ENCODE measurements at regions not wholly inside any gene's neighbourhood (a gene's known extent, or its start where the extent isn't known, plus 50 kb on each side); places are given as distances from the start of the nearest gene placed in this dataset.

DNA sequence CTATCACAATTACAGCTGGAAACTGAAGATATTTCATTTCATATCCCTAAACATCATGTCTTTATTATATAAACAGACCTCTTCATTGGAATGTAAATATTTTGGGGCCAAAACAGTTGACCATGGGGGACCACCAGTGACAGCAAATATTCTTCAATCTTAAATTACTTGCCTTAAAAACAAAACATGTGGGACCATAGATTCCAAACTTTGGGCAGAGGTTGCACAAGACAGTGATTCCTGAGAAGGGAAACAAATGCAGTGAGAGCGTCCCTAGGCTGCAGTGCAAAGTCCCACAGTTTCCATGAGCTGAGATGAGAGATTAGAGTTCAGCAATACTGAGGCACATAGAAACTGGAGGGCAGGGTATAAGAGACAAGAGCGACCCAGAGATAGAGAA is 818.9 kb downstream of the CBLN2 start:
- DNase-seq, result no peak

- DNase-seq, result no peak
These were observed 836.1 kb downstream of the CBLN2 start for GRCh38 chr18:71707985-71708500.

DNA sequence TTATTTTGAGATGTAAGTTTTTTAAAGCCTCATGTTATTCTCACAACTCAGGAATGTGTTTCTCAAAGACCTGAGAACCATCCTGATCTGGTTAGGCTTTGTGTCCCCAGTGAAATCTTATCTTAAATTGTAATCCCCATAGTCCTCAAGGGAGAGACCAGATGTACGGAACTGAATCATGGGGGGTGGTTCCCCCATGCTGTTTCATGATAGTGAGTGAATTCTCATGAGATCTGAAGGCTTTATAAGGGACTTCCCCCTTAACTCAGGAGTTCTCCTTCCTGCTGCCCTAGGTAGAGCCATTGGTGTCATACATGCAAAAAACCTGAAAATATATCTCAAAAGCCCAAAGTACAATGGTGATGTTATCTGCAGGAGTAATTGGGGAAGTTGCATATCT is 836.7 kb downstream of the CBLN2 start:
- no peak for DNase-seq

- no peak for DNase-seq
These were observed 854.6 kb downstream of the CBLN2 start for GRCh38 chr18:71689416-71690160.

DNA sequence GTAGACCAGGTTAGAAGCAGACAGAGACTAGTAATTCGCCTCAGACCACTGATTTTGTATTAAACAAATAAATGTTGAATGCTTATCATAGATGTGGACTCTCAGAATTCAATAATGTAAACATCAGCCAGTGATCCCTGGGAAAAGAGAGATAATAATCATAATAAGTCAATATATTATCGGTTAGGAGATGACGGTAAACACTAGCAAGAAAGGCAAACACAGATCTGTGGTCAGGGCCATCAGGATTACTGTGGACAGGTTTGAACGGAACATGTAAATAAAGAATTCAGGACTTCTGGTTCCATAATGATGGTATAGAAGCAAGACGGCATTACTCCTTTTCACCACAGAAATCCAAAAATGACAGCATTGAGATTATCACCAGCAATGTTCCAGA is 861.6 kb downstream of the CBLN2 start:
- DNase-seq, result no peak

DNA sequence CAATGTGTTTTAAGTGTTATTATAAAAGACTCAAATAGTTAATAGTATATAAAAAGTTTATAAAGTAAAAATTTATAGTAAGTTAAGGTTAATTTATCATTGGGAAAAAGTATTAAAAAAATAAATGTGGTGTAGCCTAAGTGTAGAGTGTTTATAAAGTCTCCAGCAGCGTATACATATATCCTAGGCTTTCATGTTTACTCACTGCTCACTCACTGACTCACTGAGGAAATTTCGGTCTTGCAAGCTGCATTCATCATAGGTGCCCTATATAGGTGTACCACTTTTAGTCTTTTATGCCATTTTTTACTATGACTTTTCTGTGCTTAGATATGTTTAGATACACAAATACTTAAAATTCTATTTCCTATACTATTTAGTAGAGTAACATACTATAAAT is 866.0 kb downstream of the CBLN2 start:
- no peak for DNase-seq

- DNase-seq, result no peak
These were observed 870.2 kb downstream of the CBLN2 start for GRCh38 chr18:71673954-71674353.

DNA sequence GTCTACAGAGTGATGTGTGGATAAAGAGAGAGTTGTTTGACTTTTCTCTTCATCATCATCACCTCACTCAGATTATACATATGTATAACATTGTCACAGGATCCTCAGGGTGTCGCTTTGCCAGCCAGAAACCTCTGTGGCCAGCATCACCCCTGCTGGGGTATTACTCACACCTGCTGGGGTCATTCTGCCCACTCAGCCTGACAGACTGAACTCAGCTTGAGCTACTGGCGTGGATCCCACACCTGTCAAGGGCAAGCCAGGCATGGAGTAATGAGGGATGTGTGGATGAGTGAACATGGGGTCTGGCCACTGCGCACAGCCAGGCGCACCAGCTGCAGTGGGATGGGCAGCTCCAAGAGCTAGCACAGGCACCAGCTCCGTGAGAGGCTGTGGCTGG is 870.6 kb downstream of the CBLN2 start:
- no peak for DNase-seq

GRCh38 chr18:71666481-71666880 is 877.7 kb downstream of the CBLN2 start:
- no peak for DNase-seq

GRCh38 chr18:71665131-71665530 is 879.0 kb downstream of the CBLN2 start:
- no peak for DNase-seq

GRCh38 chr18:71643822-71644221 is 900.3 kb downstream of the CBLN2 start:
- no peak for DNase-seq

DNA sequence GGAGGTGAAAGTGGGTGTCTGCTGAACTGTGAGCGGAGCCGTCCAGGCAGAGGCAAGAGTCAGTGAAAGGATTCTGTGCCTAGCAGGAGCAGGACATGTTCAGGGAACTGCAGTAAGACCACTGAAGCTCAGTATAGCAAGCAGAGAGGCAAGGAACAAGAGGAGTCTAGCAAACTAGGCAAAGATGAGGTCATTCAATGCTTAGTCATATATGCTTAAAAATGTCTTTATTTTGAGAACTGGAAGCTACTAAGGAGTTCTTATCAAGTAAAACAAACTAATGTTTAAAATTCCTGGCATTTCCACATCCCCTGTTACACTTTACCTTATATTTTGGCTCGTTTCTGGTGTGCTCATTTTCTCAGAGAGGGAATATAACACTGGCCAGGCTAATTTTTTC is 913.4 kb downstream of the CBLN2 start:
- DNase-seq, result no peak

GRCh38 chr18:71625556-71626090 is 918.5 kb downstream of the CBLN2 start:
- no peak for DNase-seq

GRCh38 chr18:71598374-71598773 is 945.8 kb downstream of the CBLN2 start:
- no peak for DNase-seq

DNA sequence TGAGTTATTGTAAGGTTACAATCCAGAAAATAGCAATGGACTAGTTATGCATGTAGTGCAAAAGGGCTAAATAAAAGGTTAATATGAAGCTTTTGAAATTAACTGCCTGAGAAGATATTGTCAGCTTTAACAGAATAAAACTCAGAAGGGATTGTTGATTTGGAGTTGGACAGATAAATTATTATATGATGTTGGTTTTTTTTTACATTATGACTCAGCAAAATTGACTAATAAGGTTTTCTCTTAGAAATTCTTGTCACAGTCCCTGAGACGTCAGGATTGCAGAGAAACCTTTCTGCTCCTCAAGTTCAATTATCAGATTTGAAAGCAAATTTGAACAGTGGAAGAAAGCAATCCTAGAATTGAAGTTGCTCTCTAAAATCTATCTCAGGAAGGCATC is 946.9 kb downstream of the CBLN2 start:
- no peak for DNase-seq

DNA sequence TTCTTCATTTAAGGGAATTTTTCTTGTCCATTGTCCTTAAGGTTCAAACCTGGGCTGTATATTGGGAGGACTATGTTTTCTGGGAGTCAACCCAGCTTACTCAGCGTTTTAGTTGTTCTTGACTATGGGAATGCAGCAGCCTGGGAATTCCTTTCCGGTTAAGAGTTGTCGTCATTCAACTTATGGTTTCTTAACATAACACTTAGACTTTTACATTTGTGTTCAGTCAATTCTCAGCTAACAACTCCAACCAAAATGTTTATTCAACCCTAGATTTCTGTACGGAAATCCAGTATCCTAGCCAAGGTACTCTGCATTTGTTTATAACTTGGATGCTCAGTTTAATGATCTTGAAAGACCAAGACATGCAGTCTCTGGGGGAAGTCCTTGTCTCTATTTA is 960.9 kb downstream of the CBLN2 start:
- no peak for DNase-seq

- no peak for DNase-seq
These were observed 989.5 kb downstream of the CBLN2 start for GRCh38 chr18:71554686-71555085.

DNA sequence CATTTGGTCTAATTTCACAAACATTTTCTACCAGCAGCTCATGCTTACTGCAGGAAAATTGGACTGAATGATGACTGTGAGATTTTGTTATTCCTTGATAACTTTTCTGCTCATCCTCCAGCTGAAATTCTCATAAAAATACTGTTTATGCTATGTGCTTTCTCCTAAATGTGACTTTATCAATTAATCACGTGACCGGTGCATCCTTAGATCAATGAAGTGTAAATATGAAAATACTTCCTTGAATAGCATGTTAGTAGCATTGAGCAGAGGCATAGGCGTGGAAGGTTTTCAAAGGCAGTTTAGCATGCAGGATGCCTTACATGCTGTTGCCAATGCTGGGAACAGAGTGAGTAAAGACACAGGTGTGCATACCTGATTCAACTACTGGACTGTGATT is 1002.5 kb downstream of the CBLN2 start:
- no peak for DNase-seq

- DNase-seq, result no peak
These were observed 1014.3 kb downstream of the CBLN2 start for GRCh38 chr18:71529703-71530303.

- no peak for DNase-seq
These were observed 1020.4 kb downstream of the CBLN2 start for GRCh38 chr18:71523483-71524435.

GRCh38 chr18:71505526-71505925 is 1038.6 kb downstream of the CBLN2 start:
- DNase-seq, result no peak

GRCh38 chr18:71503222-71503621 is 1040.9 kb downstream of the CBLN2 start:
- no peak for DNase-seq

DNA sequence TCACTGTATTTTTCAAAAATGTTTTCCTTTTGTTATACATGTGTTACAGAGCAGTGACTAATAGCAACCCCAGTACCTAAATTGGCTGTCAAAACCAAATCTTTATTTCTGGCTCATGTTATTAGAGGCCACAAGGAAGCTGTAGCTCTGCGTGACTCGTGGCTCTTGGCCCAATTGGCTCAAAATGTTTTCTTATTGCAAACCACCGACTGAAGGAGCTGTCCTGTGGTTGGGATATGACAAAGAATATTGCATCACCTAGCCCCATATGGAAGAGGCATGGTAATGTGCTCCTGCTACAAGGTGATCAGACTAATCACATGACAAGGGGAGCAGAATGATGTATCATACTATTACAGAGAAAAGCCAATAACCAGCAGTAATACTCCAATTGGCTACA is 1058.5 kb downstream of the CBLN2 start:
- DNase-seq, result no peak
